GM21423 (cell line): ENCODE measurements at regions not wholly inside any gene's neighbourhood (a gene's known extent, or its start where the extent isn't known, plus 50 kb on each side); places are given as distances from the start of the nearest gene placed in this dataset.
"Not testable (repeated sequence)": the region's sequence is repeated elsewhere in the genome, so short reads cannot be mapped to it uniquely, and the experiment has no call there.

Source experiments
- ATAC-seq: cut with Tn5 transposase; IDR thresholded peaks from one replicate; pipeline ENCODE4 v1.9.1; 2021; ENCODE audit warnings: mild to moderate bottlenecking, moderate library complexity; ENCODE audit not compliant: unreplicated experiment

GRCh38 chr4:108466936-108467902 is 153.2 kb upstream of the RPL34 start:
- peak; percentile 98 for ATAC-seq

- ATAC-seq: no peak
These were observed 154.4 kb upstream of the RPL34 start for GRCh38 chr4:108465886-108466500.

GRCh38 chr4:108458681-108459080 is 161.7 kb upstream of the RPL34 start:
- no peak for ATAC-seq

- no peak for ATAC-seq
These were observed 166.1 kb upstream of the RPL34 start for GRCh38 chr4:108454227-108454626.

GRCh38 chr4:108453366-108453765 is 167.0 kb upstream of the RPL34 start:
- no peak for ATAC-seq

- ATAC-seq: no peak
These were observed 170.0 kb upstream of the RPL34 start for GRCh38 chr4:108450236-108450898.

- no peak for ATAC-seq
These were observed 171.2 kb upstream of the RPL34 start for GRCh38 chr4:108449129-108449528.

GRCh38 chr4:108446556-108446955 is 173.8 kb upstream of the RPL34 start:
- no peak for ATAC-seq

GRCh38 chr4:108445716-108446115 is 174.7 kb upstream of the RPL34 start:
- no peak for ATAC-seq

- no peak for ATAC-seq
These were observed 176.8 kb upstream of the RPL34 start for GRCh38 chr4:108443585-108443984.

- ATAC-seq: no peak
These were observed 186.5 kb upstream of the RPL34 start for GRCh38 chr4:108433832-108434231.

GRCh38 chr4:108433394-108433793 is 187.0 kb upstream of the RPL34 start:
- ATAC-seq: not testable (repeated sequence)

- no peak for ATAC-seq
These were observed 188.0 kb upstream of the RPL34 start for GRCh38 chr4:108432418-108432817.

GRCh38 chr4:108431986-108432385 is 188.4 kb upstream of the RPL34 start:
- no peak for ATAC-seq

- no peak for ATAC-seq
These were observed 189.5 kb upstream of the RPL34 start for GRCh38 chr4:108430921-108431320.

- ATAC-seq: no peak
These were observed 190.7 kb upstream of the RPL34 start for GRCh38 chr4:108429662-108430061.

- ATAC-seq: no peak
These were observed 191.5 kb upstream of the RPL34 start for GRCh38 chr4:108428923-108429322.

- no peak for ATAC-seq
These were observed 192.4 kb upstream of the RPL34 start for GRCh38 chr4:108427946-108428485.

- no peak for ATAC-seq
These were observed 193.9 kb upstream of the RPL34 start for GRCh38 chr4:108426493-108426892.

- ATAC-seq: no peak
These were observed 194.4 kb upstream of the RPL34 start for GRCh38 chr4:108425988-108426387.

GRCh38 chr4:108417923-108418322 is 202.5 kb upstream of the RPL34 start:
- no peak for ATAC-seq
